ENCODE measurements at regions not wholly inside any gene's neighbourhood (a gene's known extent, or its start where the extent isn't known, plus 50 kb on each side); places are given as distances from the start of the nearest gene placed in this dataset.

DNA sequence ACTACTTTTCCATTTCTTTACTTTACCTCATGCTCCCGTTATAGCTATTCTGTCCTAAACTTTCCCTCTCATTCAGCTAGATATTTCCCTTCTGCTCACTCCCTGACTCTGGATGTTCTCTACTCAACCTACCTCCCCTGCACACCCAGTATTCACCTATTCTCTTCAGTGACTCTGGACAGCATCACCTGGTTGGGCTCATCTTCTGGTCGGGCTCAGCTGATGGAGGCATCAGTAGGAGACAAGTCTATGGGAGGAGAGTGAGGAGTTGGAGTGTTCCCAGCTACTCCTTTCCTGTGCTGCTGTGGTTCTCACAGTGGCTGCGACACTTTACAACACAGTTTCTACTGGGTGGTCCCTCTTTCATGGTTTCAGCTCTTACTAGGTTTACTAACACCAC, 493.9 kb downstream of the DMAC1 start:
- TF ChIP-seq, protein P1, sequence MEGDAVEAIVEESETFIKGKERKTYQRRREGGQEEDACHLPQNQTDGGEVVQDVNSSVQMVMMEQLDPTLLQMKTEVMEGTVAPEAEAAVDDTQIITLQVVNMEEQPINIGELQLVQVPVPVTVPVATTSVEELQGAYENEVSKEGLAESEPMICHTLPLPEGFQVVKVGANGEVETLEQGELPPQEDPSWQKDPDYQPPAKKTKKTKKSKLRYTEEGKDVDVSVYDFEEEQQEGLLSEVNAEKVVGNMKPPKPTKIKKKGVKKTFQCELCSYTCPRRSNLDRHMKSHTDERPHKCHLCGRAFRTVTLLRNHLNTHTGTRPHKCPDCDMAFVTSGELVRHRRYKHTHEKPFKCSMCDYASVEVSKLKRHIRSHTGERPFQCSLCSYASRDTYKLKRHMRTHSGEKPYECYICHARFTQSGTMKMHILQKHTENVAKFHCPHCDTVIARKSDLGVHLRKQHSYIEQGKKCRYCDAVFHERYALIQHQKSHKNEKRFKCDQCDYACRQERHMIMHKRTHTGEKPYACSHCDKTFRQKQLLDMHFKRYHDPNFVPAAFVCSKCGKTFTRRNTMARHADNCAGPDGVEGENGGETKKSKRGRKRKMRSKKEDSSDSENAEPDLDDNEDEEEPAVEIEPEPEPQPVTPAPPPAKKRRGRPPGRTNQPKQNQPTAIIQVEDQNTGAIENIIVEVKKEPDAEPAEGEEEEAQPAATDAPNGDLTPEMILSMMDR (IDR thresholded peaks at IDR 0.05; ENCODE audit: low read depth, low read length, missing control alignments), result no peak
- no peak for DNase-seq (ENCODE audit: low read depth)
- no peak overlapping the region for H3K4me3 ChIP-seq (ENCODE audit: low read depth, low read length)

DNA sequence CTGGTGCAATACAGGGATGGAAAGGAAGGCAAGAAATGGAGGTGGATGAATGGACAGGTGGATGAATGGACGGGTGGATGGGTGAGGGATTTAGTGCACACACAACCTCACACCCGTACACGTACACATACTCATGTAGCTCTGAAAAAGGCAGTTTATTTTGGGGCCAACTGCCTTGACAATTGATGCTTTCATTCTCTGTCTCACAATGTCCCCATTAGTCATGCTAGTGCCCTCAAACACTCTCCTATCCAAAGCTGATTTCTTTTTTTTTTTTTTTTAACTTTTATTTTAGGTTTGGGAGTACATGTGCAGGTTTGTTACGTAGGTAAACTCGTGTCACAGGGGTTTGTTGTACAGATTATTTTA, 495.0 kb downstream of the DMAC1 start:
- no peak for DNase-seq (ENCODE audit: low read depth)
- H3K4me3 ChIP-seq (ENCODE audit: low read depth, low read length), result no peak overlapping the region
- TF ChIP-seq, protein P1 (IDR thresholded peaks at IDR 0.05; ENCODE audit: low read depth, low read length, missing control alignments), result no peak

DNA sequence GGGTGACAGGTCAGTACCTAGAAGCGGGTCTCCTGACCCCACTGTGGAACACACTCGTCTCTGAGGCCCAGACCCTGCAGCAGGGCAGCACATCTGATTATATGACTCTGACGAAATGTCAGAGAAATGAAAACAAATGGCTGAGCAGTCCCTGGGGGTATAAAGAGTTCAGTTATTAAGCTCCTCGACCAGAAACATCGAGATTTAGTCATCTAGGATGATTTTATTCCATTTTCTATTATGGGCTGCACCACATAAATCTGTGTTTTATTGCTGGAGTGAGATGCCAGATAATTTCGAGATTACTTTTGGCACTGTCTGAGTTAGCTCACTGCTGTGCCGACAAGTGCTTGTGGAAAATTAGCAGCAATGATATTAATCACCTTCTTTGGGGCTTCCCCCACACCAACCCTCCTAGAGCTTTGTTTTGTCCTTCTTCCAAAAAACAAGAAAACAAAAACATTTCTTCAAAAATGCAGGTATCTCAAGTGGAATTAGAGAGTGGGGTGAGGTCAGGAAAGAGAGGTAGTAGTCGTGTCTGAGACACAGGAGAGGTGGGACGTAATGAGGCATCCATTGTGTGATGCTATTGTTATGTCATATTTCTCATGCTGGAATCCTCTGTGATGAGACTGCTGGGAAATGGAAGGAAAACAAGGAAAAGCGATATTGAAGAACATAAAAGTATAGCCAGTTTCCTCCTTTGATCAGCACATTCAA, 495.5 kb downstream of the DMAC1 start:
- TF ChIP-seq, protein P1 (IDR thresholded peaks at IDR 0.05; ENCODE audit: low read depth, low read length, missing control alignments), result no peak
- no peak for DNase-seq (ENCODE audit: low read depth)
- H3K4me3 ChIP-seq (ENCODE audit: low read depth, low read length), result no peak overlapping the region

DNA sequence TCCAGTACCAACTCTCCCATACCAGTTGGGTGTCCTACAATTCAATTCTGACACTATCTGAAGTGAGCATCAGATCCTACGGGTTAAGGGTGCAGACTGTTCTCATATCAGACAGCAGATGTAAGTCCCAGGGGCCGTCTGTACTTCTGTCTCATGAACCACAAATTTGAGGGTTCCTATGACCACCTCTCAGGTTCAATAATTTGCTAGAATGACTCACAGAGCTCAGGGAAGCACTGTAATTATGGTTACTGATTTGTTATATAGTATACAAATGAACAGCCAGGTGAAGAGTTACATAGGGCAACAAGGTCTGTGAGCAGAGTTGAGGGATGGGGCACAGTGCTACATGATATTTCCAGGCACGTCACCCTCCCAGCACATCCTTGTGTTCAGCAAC, 499.1 kb downstream of the DMAC1 start:
- no peak for DNase-seq (ENCODE audit: low read depth)
- TF ChIP-seq, protein P1 (IDR thresholded peaks at IDR 0.05; ENCODE audit: low read depth, low read length, missing control alignments), result no peak

DNA sequence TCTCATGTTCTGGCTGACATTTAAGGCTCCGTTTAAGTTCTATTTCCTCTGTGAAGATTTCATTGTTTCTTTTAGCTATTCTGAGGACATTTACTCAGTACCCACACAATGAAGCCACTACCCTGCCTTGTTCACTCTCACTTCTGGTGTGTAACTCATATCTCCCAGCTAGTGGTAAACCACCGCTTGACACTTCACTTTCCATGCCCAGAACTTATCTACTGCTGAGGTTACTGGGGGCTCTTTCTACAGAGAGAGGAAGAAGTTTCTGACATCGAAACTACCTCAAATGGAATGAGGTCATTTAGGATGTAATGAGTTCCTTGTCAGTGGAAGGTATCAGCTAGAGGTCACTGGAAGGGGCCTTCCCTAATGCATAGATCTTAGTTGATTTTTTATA, 501.5 kb downstream of the DMAC1 start:
- peak; percentile 68 for DNase-seq (ENCODE audit: low read depth)
- TF ChIP-seq, protein P1 (IDR thresholded peaks at IDR 0.05; ENCODE audit: low read depth, low read length, missing control alignments), result no peak
- H3K4me3 ChIP-seq (ENCODE audit: low read depth, low read length), result no peak overlapping the region

More for the DNA sequence above, 499.1 kb downstream of the DMAC1 start:
- H3K4me3 ChIP-seq (ENCODE audit: low read depth, low read length), result no peak overlapping the region

DNA sequence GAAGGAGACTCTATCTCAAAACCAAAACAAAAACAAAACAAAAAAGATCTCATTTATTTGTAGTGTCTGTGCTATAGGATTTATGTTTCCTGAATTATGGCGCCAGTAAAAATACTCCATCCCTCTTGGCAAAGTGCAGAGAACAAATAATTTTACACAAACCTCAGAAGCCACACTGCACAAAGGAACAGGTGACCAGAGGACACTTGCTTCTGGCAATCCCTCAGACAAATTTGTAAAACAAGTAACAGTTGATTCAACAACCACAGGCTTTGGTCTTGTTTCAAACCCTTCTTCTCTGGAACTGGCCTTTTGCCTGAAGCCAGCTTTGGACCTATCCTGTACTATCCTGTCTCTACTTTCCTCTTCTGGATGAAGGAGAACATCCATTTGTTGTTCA, 502.1 kb downstream of the DMAC1 start:
- H3K4me3 ChIP-seq (ENCODE audit: low read depth, low read length), result no peak overlapping the region
- TF ChIP-seq, protein P1 (IDR thresholded peaks at IDR 0.05; ENCODE audit: low read depth, low read length, missing control alignments), result no peak
- DNase-seq (ENCODE audit: low read depth), result no peak

DNA sequence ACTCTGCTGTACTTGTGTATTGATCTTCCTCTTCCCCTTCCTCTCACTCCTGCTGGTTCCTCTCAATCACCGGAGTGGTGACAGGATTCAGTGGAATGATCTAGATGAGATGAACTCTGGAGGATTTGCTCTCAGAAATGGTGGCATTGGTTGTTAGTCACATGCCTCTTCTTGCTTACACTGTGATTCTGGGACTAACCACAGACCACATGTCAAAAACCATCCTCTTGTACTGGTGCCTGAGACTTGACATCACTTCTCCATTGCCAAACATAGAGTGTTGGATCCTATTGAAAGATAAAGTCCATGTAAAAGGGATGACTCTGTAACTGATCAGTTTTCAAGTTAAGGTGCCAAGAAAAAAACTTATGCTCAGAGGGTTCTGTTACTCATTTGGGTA, 506.5 kb downstream of the DMAC1 start:
- no peak for DNase-seq (ENCODE audit: low read depth)
- no peak overlapping the region for H3K4me3 ChIP-seq (ENCODE audit: low read depth, low read length)
- TF ChIP-seq, protein P1 (IDR thresholded peaks at IDR 0.05; ENCODE audit: low read depth, low read length, missing control alignments), result no peak

Measured in GM12864 (cell line).